ENCODE measurements at regions not wholly inside any gene's neighbourhood (a gene's known extent, or its start where the extent isn't known, plus 50 kb on each side); places are given as distances from the start of the nearest gene placed in this dataset.
"Not testable (repeated sequence)": the region's sequence is repeated elsewhere in the genome, so short reads cannot be mapped to it uniquely, and the experiment has no call there.

GRCh38 chr16:64287655-64288528, 834.0 kb downstream of the CDH11 start:
- no peak for DNase-seq

- DNase-seq, result peak; percentile 0
Observed at GRCh38 chr16:64282181-64282580, 839.7 kb downstream of the CDH11 start.

- DNase-seq, result no peak
Observed at GRCh38 chr16:64280317-64280716, 841.5 kb downstream of the CDH11 start.

GRCh38 chr16:64278196-64278595, 843.7 kb downstream of the CDH11 start:
- DNase-seq, result no peak

DNA sequence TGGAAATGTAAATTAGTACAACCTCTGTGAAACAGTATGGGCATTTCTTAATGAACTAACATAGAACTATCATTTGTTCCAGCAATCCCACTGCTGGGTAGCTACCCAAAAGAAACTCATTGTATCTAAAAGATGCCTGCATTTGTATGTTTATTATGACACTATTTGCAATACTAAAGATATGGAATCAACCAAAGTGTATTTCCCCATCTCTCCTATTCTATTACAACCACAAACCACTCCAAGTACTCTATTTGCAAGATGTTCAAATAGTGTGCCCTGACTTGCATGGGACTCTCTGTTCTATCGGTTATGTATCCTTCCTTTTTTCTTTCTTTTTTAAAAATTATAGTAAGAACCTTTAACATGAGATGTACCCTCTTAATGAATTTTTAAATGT, 845.2 kb downstream of the CDH11 start:
- no peak for DNase-seq

GRCh38 chr16:64272028-64272427, 849.8 kb downstream of the CDH11 start:
- no peak for DNase-seq

GRCh38 chr16:64269756-64270155, 852.1 kb downstream of the CDH11 start:
- no peak for DNase-seq

GRCh38 chr16:64265756-64266155, 856.1 kb downstream of the CDH11 start:
- DNase-seq, result no peak

GRCh38 chr16:64260631-64261401, 861.0 kb downstream of the CDH11 start:
- not testable (repeated sequence) for DNase-seq

- no peak for DNase-seq
Observed at GRCh38 chr16:64254443-64255367, 867.2 kb downstream of the CDH11 start.

DNA sequence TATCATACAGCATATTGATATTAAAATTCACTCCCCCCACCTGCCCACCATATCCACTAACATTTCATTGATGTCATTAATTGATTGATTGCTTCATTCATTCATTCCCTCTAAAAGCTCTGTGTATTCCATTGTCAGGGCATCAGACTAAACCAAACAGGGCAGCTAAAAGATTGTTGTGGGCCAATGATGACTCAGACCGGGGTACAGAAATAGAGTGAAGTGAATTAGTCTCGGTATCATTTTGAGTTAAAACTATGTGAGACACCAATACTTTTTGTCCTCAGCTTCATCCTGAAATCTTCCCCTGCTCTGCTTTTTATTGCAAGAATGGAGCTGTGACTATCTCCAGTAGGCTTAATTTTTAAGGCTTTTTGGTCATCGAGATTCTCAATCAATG, 868.3 kb downstream of the CDH11 start:
- DNase-seq, result no peak

DNA sequence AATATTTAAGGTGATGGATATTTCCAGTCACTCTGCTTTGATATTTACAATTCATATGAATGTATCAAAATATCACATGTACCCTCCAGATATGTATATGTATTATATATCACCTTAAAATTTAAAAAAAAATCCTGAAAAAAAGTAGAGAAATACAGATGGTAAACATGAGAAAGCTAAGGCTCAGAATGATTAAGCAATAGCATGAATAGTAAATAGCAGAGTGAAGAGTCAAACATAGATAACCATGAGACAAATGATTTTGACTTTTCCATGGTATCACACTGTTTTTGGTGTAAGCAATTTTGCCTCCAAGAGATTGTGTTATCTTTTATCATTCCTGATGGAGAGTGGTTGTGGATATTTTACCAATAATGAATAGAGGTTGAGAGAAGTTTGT, 868.8 kb downstream of the CDH11 start:
- DNase-seq, result no peak

DNA sequence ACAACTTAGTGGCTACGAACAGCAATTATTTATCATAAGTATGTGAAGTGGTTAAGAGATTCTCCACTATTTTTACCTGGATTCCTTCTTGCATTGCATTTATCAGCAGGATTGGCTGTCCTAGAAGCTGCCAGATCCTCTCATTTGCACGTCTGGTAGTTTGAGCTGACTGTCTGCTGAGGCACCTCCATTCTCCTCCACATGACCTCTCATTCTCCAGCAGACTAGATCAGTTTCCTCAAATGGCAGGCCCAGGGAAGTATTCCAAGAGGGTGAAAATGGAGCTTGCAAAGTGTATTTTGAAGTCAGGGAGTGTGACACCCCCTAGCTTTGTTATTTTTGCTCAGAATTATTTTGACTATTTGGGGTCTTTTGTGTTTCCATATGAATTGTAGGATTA, 870.1 kb downstream of the CDH11 start:
- DNase-seq, result no peak

GRCh38 chr16:64250866-64251265, 871.0 kb downstream of the CDH11 start:
- DNase-seq, result no peak

DNA sequence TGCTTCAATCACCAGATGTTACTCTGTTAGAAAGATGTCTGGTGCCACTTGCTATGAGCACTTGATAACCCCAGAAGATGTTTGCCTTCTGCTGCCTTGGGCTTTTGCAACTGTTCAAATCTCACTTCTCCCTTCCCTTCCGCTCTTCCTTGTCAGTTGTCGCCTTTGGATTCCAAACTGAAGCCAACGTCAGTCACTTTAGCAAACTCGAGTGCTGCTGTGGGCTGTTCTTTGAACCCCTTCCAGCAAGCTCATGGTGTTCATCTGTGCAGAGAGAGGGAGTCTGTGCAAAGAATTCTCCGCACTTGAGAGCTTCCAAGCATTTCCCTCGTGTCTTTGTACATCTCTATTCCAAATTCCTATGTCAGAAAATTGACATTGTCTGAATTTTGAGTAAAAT, 879.4 kb downstream of the CDH11 start:
- no peak for DNase-seq

DNA sequence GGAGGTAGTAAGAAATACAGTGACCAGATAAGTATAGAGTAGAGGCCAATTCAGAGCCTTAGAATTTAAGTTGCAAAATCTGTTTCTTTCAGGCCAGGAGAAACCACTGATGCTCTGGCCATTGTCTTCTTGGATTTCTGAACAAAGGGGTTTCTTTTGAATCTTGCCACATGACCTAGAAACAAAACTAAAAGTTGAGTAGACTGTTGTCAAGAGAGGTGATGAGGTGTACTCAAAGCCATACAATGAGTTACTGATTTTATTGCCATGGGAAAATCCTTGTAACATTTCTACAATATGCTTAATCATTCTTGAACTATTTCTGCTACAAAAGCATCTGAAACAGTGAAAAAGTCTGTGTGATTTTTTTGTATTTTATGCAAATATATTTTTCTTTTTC, 881.3 kb downstream of the CDH11 start:
- no peak for DNase-seq

- DNase-seq, result no peak
Observed at GRCh38 chr16:64238571-64238970, 883.3 kb downstream of the CDH11 start.

GRCh38 chr16:64236316-64236715, 885.5 kb downstream of the CDH11 start:
- no peak for DNase-seq

- DNase-seq, result no peak
Observed at GRCh38 chr16:64234200-64234599, 887.7 kb downstream of the CDH11 start.

DNA sequence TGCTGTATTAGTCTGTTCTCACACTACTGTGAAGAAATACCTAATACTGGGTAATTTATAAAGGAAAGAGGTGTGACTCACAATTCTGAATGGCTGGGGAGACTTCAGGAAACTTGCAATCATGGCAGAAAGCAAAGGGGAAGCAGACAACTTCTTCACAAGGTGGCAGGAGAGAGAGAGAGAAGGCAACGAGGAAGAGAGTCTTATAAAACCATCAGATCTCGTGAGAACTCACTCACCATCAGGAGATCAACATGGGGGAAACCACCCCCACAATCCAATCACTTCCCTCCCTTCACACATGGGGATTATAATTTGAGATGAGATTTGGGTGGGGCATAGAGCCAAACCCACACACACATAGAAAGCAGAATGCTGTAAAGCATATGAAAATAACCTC, 896.2 kb downstream of the CDH11 start:
- no peak for DNase-seq

DNA sequence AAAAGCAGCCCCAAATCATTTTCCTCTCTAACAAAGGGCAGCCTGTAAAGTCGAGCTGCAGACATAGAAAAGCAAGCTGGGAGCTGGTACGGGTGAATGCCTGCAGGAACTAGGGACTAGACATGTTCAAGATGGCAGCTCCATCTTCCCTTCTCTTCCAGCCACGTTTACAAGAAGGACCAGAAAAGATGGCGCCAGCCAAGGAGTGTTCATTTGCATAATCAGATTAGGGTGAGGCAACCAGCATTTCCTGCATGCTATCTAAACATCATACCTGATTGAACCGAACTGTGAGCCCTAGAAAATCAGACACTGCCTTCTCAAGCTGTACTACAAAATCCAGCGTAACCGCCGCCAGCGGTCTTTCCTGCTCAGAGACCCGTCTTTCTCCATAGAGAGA, 896.8 kb downstream of the CDH11 start:
- no peak for DNase-seq

DNA sequence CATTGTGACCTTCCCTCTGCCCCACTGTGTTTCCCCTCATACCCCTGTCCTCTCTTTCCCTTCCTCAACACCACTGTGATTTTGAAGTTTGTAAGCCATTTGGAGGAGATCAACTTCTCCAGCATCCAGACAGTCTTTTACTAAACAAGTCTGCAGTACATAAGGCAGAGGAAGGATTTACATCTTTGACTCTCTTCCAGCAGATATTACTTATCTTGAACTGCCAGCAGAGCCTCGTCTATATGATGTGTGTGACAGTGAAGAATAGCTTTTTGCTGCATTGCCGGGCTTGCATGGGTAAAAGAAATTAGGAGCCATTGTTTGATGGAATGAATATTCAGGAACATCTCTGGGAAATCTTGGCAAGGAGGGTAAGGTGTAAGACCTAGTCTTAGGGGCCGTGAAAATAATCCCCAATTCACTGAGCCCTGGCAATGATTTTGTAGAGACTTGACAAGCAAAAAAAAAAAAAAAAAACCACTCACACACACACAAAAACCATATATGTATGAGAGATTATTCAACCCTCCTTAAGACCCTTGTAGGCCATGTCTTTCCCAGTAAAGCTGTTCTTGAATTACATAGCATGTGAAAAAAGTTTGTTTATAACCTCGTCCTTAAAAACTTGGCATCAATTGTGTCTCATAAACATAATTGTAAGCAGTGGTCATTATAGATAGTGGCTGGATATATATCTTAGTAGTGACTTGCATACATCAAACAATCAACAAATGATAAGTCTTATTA, 903.9 kb downstream of the CDH11 start:
- no peak for DNase-seq
